Aorta (tissue), 5 donors: ENCODE measurements at regions not wholly inside any gene's neighbourhood (a gene's known extent, or its start where the extent isn't known, plus 50 kb on each side); places are given as distances from the start of the nearest gene placed in this dataset.

Experiments used
- ATAC-seq: fragments of 200-7000 bp; cut with Tn5 transposase; one replicate; pipeline ENCODE4 v1.9.1; 2022; ENCODE audit warnings: moderate library complexity; ENCODE audit not compliant: low FRiP score
- DNase-seq, 2 donors: peaks; one replicate each; pipeline ENCODE4 v3.0.0-alpha.2; 2020
- H3K27ac ChIP-seq, 2 donors: one replicate each; pipeline ENCODE4 v1.5.1; 2013; ENCODE audit warnings: low read length in 2 of 2, mild to moderate bottlenecking in 2 of 2, moderate library complexity in 2 of 2, control low read depth in 1 of 2, inconsistent platforms in 1 of 2, low read depth in 1 of 2
- H3K27me3 ChIP-seq, 2 donors: one replicate each; pipeline ENCODE4 v1.6.1; 2013; ENCODE audit warnings: control low read depth in 1 of 2, low read length in 1 of 2, mild to moderate bottlenecking in 1 of 2, moderate library complexity in 1 of 2; ENCODE audit not compliant: insufficient read depth in 2 of 2, control insufficient read depth in 1 of 2
- H3K36me3 ChIP-seq, 2 donors: one replicate each; pipeline ENCODE4 v1.6.1; 2013; ENCODE audit warnings: control low read depth in 1 of 2, low read length in 1 of 2, mild to moderate bottlenecking in 1 of 2; ENCODE audit not compliant: insufficient read depth in 2 of 2, control insufficient read depth in 1 of 2
- H3K4me1 ChIP-seq, 2 donors: one replicate each; pipeline ENCODE4 v1.6.1; 2013; ENCODE audit warnings: low read length in 2 of 2, control low read depth in 1 of 2, mild to moderate bottlenecking in 1 of 2, moderate library complexity in 1 of 2; ENCODE audit not compliant: insufficient read depth in 2 of 2, control insufficient read depth in 1 of 2
- H3K4me3 ChIP-seq, 2 donors: one replicate each; pipeline ENCODE4 v1.5.1; 2013; ENCODE audit warnings: low read length in 2 of 2, control low read depth in 1 of 2, mild to moderate bottlenecking in 1 of 2
- H3K9me3 ChIP-seq: one replicate; pipeline ENCODE4 v1.6.1; 2013; ENCODE audit warnings: mild to moderate bottlenecking, low read length; ENCODE audit not compliant: control insufficient read depth
- WGBS, 2 donors: extraction: QIAGEN DNeasy Blood & Tissue Kit; methylation state at CpG; one replicate each; pipeline ENCODE4 v1.1.7; 2013; 5-methylcytosine and 5-hydroxymethylcytosine counted together
- intact Hi-C, 2 donors: fragments of 100-400 bp; cut with DNase I; formaldehyde crosslinking; loops; one replicate each; pipeline versions ENCODE4 v1.14.2 to v1.15.0; 2022
- donor health status: healthy with polysubstance abuse.
- donor health status: Bipolar disorder and iron deficiency.
- donor health status: DM: no; HTN: no; CAD: no.
- donor health status: DM: no; HTN: no; CAD: no.
- donor health status: DM: yes; HTN: yes; CAD: no.

GRCh38 chr20:4366076-4366475 is 117.0 kb upstream of the ADRA1D start:
- H3K27ac ChIP-seq, result no peak overlapping the region
- 55 to 63% methylated on average over 1 of the region's 1 CpG for WGBS, 2 donors
- H3K4me3 ChIP-seq, result no peak overlapping the region
- no peaks in the 10 kb centered on the region for H3K36me3 ChIP-seq
- no peaks in the 10 kb centered on the region for H3K4me1 ChIP-seq
- peaks cover 3% of the 10 kb centered on the region for H3K9me3 ChIP-seq
- DNase-seq, result no peak
- intact Hi-C loops, result no loop called here
- ATAC-seq, result no peak
- no peaks in the 10 kb centered on the region for H3K27me3 ChIP-seq

DNA sequence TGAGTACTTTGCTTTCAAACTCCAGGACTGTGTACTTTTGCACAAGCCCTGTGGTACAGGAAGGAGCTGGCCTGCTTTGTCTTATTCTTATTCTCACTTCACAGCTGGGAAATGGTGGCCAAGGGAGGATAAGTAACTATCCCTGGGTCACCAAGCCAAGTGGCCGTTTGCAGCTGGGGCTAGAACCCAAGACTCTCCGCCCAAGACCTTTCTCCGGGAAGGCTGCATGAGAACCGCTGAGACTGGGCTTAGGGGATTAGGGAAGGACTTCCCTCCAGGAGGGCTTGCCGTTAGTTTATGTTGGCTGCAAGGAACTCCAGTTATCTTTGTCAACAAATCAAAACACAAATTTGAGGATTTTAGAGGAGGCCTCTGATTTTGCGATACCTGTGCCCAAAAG is 109.5 kb upstream of the ADRA1D start:
- no peak for ATAC-seq
- no peaks in the 10 kb centered on the region for H3K9me3 ChIP-seq
- no peaks in the 10 kb centered on the region for H3K36me3 ChIP-seq
- H3K27ac ChIP-seq, result no peak overlapping the region
- WGBS, 2 donors, result 48 to 50% methylated on average over 6 of the region's 6 CpGs
- no peak overlapping the region for H3K4me3 ChIP-seq
- H3K27me3 ChIP-seq, result no peaks in the 10 kb centered on the region
- DNase-seq, result no peak
- H3K4me1 ChIP-seq, result no peaks in the 10 kb centered on the region
- intact Hi-C loops, result no loop called here

GRCh38 chr20:4352348-4352747 is 103.3 kb upstream of the ADRA1D start:
- ATAC-seq, result no peak
- H3K27ac ChIP-seq, result no peak overlapping the region

GRCh38 chr20:4350096-4350495 is 101.0 kb upstream of the ADRA1D start:
- H3K27ac ChIP-seq, result no peak overlapping the region
- no peak for ATAC-seq
- no peaks in the 10 kb centered on the region for H3K9me3 ChIP-seq
- no peak overlapping the region for H3K4me3 ChIP-seq
- DNase-seq, result no peak
- 57 to 65% methylated on average over 1 of the region's 1 CpG for WGBS, 2 donors
- intact Hi-C loops, result no loop called here
- no peaks in the 10 kb centered on the region for H3K36me3 ChIP-seq
- H3K4me1 ChIP-seq, result peaks cover 0 to 3% of the 10 kb centered on the region in 2 donors
- no peaks in the 10 kb centered on the region for H3K27me3 ChIP-seq

More at GRCh38 chr20:4352348-4352747, 103.3 kb upstream of the ADRA1D start:
- Histone ChIP-seq H3K27me3 (no peaks in the 10 kb centered on the region), H3K9me3 (no peaks in the 10 kb centered on the region), H3K4me1 (peaks cover 0 to 3% of the 10 kb centered on the region in 2 donors), H3K36me3 (no peaks in the 10 kb centered on the region), H3K4me3 (no peak overlapping the region)
- DNase-seq, result no peak
- WGBS, 2 donors, result 97 to 100% methylated on average over 1 of the region's 1 CpG
- intact Hi-C loops, result no loop called here

DNA sequence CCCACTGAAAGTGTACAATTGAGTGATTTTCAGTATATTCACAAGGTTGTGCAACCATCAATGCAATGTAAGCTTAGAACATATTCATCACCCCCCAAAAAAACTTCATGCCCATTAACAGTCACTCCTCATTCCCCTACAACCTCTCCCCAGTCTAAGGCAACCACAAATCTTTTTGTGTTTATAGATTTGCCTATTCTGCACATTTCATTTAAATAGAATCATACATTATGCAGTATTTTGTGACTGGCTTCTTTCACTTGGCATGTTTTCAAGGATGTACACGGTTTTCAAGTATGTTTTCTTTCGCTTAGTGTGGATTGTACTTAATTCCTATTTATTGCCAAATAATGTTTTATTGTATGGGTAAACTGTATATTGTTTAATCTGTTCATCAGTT is 95.6 kb upstream of the ADRA1D start:
- H3K4me1 ChIP-seq, result peaks cover 6 to 8% of the 10 kb centered on the region in 2 donors
- ATAC-seq, result no peak
- no peak for DNase-seq
- H3K36me3 ChIP-seq, result no peaks in the 10 kb centered on the region
- intact Hi-C loops, result no loop called here
- H3K27me3 ChIP-seq, result peaks cover 0 to 2% of the 10 kb centered on the region in 2 donors
- H3K27ac ChIP-seq, result no peak overlapping the region
- H3K4me3 ChIP-seq, result no peak overlapping the region
- 56 to 58% methylated on average over 2 of the region's 2 CpGs for WGBS, 2 donors
- no peaks in the 10 kb centered on the region for H3K9me3 ChIP-seq

DNA sequence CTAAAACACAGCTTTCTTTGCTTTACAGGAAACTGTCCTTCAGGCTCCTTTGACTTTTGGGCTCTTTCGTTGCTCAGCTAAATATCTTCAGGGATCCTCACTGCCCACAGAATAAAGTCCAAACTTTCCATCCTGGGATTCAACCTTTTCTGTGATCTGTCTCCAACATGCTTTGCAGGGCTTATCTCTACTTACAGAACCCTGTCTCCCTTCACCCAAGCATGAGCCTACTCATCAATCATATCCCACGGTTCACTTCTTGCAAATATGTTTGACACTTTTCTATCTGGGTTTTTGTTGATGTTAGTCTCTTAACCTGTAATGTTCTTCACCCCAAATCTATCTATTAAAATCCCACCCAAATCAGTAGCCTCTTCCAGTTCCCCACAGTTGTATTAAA is 93.5 kb upstream of the ADRA1D start:
- ATAC-seq (no peak), DNase-seq (no peak)
- H3K36me3 ChIP-seq, result no peaks in the 10 kb centered on the region
- H3K4me3 ChIP-seq, result no peak overlapping the region
- peaks cover 0 to 2% of the 10 kb centered on the region in 2 donors for H3K27me3 ChIP-seq
- intact Hi-C loops, result no loop called here
- peaks cover 6% of the 10 kb centered on the region in 2 donors for H3K4me1 ChIP-seq
- H3K9me3 ChIP-seq, result no peaks in the 10 kb centered on the region
- H3K27ac ChIP-seq, result no peak overlapping the region
- WGBS, 2 donors, result 26 to 34% methylated on average over 2 of the region's 2 CpGs

DNA sequence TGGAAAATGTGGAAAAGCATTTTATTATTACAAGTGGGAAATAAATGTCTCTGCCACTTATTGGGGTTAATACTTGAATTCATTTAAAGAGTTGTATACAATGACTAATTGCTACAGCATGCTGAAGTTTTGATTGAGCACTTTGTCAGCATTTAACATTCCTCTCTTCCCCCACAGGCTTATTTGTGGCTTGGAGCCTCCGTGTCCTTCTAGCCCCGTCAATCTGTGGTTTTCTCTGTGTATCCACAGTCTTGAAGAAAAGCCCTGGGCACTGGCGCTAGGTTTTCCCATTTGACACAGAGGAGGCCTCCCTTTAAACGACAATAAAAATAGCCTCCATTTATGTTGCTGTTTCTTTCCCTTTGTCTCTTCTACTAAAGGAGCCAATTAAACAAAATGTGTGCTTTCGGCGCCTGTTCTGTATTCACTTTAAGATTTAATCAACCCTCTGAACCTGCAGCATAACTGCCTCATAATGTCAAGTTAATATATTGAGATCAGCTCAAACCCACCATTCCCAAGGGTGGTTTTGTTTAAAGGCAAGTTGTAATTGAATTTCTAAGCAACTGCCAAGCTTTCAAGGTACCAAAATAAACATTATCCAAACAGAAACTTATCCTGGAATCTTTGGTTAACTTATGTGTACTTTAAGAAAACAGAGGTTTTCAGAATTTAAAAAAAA is 92.9 kb upstream of the ADRA1D start:
- no peak for ATAC-seq
- DNase-seq, result no peak
- H3K4me3 ChIP-seq, result no peak overlapping the region
- no peaks in the 10 kb centered on the region for H3K9me3 ChIP-seq
- H3K27ac ChIP-seq, result peak overlapping the region in 1 of 2 donors; percentile 64
- peaks cover 0 to 2% of the 10 kb centered on the region in 2 donors for H3K27me3 ChIP-seq
- H3K4me1 ChIP-seq, result peaks cover 6% of the 10 kb centered on the region in 2 donors
- H3K36me3 ChIP-seq, result no peaks in the 10 kb centered on the region
- WGBS, 2 donors, result 12 to 13% methylated on average over 6 of the region's 6 CpGs
- intact Hi-C loops, result no loop called here

GRCh38 chr20:4335722-4336121 is 86.6 kb upstream of the ADRA1D start:
- intact Hi-C loops, result no loop called here
- no peak for ATAC-seq
- Histone ChIP-seq H3K27me3 (no peaks in the 10 kb centered on the region), H3K4me1 (no peaks in the 10 kb centered on the region), H3K4me3 (no peak overlapping the region), H3K27ac (no peak overlapping the region), H3K9me3 (no peaks in the 10 kb centered on the region), H3K36me3 (no peaks in the 10 kb centered on the region)
- no peak for DNase-seq
- WGBS, 2 donors, result 42 to 57% methylated on average over 1 of the region's 1 CpG

DNA sequence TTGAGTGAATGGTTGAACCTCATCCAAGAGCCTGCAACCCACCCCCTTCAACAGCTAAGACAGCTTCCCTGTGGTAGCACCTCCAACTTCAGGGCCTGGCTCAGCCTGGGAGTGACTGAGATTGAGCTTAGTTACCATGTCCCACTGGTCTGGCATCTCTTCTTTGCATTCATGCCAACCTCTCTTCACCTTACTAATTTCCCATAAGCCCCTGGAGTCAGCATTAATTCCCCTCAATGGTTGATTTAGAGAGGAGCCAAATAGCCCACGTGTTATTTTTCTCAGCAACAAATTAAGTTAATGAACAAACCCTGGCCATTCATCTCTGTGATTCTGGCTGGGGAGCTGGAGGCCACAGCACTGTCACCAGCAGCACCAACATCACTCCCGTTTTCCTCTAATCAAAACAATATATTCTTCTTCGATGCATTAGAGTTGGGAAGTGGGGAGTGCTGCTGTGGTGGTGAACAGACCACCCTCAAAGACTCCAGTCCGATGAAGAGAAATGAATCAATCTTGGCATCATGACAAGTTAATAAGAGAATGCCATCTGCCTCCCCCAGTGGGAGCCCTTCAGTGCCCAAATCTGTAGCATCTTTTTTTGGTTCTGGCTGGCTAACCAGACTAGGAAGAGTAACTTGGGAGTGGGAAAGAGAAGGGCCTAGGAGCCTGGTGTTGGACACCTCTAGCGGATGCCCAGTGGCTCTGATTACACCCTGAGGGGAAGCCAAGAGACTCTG is 83.2 kb upstream of the ADRA1D start:
- H3K4me1 ChIP-seq, result peaks cover 3 to 6% of the 10 kb centered on the region in 2 donors
- no peak for DNase-seq
- H3K4me3 ChIP-seq, result no peak overlapping the region
- H3K9me3 ChIP-seq, result no peaks in the 10 kb centered on the region
- WGBS, 2 donors, result 76 to 89% methylated on average over 5 of the region's 5 CpGs
- no peak overlapping the region for H3K27ac ChIP-seq
- H3K36me3 ChIP-seq, result no peaks in the 10 kb centered on the region
- intact Hi-C loops, result no loop called here
- no peaks in the 10 kb centered on the region for H3K27me3 ChIP-seq
- ATAC-seq, result no peak
